ENCODE measurements at regions not wholly inside any gene's neighbourhood (a gene's known extent, or its start where the extent isn't known, plus 50 kb on each side); places are given as distances from the start of the nearest gene placed in this dataset.
"Not testable (repeated sequence)": the region's sequence is repeated elsewhere in the genome, so short reads cannot be mapped to it uniquely, and the experiment has no call there.

- not testable (repeated sequence) for DNase-seq
These were observed 369.9 kb downstream of the ANAPC1 start for GRCh38 chr2:111514138-111514537.

- DNase-seq, result not testable (repeated sequence)
These were observed 366.8 kb downstream of the ANAPC1 start for GRCh38 chr2:111517050-111517720.

DNA sequence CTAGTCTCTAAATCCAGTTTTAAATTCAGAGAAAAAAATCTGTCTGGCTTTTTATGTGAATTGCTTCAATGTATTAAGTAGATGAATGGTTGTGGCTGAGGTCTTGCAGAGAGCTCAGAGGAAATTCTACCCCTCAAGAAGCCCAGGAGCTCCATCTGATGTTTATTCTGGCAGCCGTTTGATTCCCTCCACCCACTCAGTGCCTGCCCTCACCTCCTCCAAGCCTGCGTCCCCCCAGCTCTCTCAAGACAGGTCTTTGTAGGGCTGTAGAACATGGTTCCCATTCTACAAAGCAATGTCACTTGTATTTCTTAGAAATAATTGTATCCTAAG, 366.3 kb downstream of the ANAPC1 start:
- not testable (repeated sequence) for DNase-seq

- DNase-seq, result no peak
These were observed 364.9 kb downstream of the ANAPC1 start for GRCh38 chr2:111519071-111519470.

GRCh38 chr2:111522231-111522768, 361.7 kb downstream of the ANAPC1 start:
- DNase-seq, result no peak

DNA sequence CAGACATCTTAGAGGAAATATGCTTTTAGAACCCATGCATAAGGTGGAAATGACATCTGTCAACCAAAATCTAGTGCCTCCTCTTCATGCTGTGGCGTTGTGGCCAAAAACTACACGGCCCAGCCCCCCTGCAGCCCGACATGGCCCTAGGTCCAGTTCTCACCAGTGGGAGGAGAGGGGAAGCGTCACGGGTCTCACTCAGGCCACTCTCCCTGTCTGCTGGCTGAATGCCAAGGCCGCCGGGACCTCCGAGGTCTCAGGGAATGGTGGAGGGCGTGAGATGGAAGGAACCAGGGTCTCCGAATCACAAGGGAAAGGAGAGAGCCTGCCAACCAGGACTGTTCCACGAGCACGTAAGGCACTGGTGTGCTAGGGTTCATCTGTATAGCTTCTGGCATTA, 361.0 kb downstream of the ANAPC1 start:
- DNase-seq, result no peak

GRCh38 chr2:111525026-111525425, 359.0 kb downstream of the ANAPC1 start:
- not testable (repeated sequence) for DNase-seq

GRCh38 chr2:111526041-111526639, 357.9 kb downstream of the ANAPC1 start:
- DNase-seq, result not testable (repeated sequence)

GRCh38 chr2:111527707-111528400, 356.1 kb downstream of the ANAPC1 start:
- DNase-seq, result not testable (repeated sequence)

GRCh38 chr2:111529022-111529421, 355.0 kb downstream of the ANAPC1 start:
- not testable (repeated sequence) for DNase-seq

- DNase-seq, result not testable (repeated sequence)
These were observed 353.6 kb downstream of the ANAPC1 start for GRCh38 chr2:111530239-111530965.

DNA sequence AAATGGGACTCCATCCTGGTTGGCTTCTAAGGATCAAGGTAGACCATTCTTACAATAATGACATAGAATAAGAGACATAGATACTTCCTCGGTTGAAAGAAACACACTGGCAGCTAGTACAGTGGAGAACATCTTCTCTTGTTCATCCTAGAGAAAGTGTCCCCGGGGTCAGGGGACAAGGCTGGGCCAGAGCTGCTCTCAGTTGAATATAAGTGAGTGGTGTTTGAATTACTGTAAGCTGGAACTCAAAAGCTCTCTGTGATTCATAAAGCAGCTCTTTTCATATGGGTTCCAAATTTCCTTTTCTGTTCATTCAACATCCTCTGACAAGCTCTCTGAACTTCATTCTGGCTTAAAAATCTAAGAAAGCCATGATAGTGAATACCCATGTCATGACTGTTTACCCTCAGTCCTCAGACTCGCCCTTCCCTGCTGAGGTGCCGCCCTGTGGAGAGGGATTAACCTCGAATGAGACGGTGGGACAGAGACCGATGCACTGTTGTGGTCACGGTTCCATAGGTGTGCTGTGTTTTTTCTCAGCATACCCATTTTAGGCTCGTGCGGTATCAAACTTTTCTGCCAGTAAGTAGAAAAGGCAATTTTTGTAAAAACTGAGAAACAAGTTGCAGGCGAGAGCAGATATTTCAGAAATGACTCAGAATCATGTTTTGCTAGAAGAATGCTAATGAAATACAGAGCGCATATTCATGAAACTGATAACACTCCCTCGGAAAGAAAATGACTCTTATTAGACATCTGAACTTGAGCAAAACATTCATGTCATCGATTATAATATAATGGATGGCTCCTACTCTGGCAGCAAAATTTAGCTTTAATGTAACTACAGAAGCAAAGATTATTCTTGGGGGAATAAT, 351.1 kb downstream of the ANAPC1 start:
- not testable (repeated sequence) for DNase-seq

- DNase-seq, result not testable (repeated sequence)
These were observed 350.3 kb downstream of the ANAPC1 start for GRCh38 chr2:111533557-111534247.

- DNase-seq, result peak; percentile 28
These were observed 349.1 kb downstream of the ANAPC1 start for GRCh38 chr2:111534910-111535352.

- no peak for DNase-seq
These were observed 348.6 kb downstream of the ANAPC1 start for GRCh38 chr2:111535404-111535803.

- no peak for DNase-seq
These were observed 346.8 kb downstream of the ANAPC1 start for GRCh38 chr2:111537078-111537655.

DNA sequence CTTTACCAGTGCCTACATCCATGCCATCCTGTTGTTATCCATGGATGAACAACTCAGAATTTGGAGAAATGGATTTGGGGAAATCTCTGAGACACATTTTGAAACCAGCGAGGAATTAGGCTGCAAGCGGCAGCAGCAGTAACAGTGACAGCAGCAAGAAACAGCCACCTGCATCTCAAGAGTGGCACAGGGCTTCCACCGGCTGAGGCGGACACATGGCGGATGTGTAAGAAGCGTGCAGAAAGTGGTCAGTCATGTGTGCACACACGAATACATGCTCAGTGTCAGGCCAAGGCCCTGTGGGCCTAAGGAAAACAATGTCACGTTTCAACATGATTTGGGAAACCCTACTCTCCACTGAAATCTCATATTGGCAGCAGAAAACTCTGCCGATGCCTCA, 344.0 kb downstream of the ANAPC1 start:
- not testable (repeated sequence) for DNase-seq

GRCh38 chr2:111542120-111542774, 341.7 kb downstream of the ANAPC1 start:
- not testable (repeated sequence) for DNase-seq

DNA sequence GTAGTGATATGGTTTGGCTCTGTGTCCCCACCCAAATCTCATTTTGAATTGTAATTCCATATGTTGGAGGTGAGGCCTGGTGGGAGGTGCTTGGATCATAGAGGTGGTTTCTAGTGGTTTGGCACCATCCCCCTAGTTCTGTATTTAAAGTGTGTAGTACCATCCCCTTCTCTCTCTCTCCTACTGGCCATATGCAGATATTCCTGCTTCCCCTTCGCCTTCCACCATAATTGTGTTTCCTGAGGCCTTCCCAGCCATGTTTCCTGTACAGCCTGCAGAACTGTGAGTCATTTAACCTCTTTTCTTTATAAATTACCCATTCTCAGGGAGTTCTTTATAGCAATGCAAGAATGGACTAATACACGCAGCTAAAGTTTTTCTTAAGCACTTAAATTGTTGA, 340.0 kb downstream of the ANAPC1 start:
- not testable (repeated sequence) for DNase-seq

DNA sequence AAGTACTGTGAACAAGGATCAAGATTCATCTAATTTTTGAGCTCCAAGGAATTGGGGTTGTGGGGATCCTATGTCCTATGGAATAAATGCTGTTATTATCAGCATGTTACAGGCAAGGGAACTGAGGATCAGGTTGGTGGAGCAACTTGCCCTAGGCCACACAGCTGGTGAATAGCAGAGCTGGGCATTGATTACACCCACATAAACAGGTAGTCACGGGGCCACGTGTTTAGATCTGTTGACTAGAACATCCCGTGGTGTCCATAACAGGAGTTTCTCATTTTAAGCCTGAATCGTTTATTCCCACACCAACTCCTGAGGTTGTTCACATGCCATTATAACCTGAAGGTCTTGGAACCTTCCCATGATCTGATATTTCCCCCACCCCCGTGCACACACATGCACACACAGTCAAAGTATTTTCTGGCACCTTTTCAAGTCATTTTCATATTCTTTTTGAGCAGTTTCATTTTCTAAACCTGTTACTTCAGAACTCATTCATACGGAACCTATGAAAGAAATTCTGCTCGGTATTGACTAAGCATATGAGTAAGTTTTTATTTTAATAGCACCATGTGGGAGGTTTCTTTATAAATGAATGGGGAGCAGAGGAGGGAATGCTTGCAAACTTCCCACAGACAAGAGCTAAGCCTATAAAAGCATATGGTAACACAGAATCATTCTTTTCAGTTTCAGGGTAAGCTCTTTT, 338.1 kb downstream of the ANAPC1 start:
- not testable (repeated sequence) for DNase-seq
